ENCODE measurements at regions not wholly inside any gene's neighbourhood (a gene's known extent, or its start where the extent isn't known, plus 50 kb on each side); places are given as distances from the start of the nearest gene placed in this dataset.
"Not testable (repeated sequence)": the region's sequence is repeated elsewhere in the genome, so short reads cannot be mapped to it uniquely, and the experiment has no call there.

- no peak overlapping the region for H3K4me3 ChIP-seq (ENCODE audit: low read depth, low read length)
- TF ChIP-seq CTCF (IDR thresholded peaks at IDR 0.05; ENCODE audit: insufficient read depth, low read length, missing control alignments) = no peak
- POLR2A ChIA-PET = no interaction called here
- CTCF ChIA-PET = no interaction called here
- no peak for DNase-seq (ENCODE audit: low read depth, low spot score)
These were observed 237.2 kb upstream of the ID4 start for GRCh38 chr6:19599796-19600464.

GRCh38 chr6:19602434-19603013, 234.6 kb upstream of the ID4 start:
- CTCF ChIA-PET = no interaction called here
- no peak for TF ChIP-seq CTCF (IDR thresholded peaks at IDR 0.05; ENCODE audit: insufficient read depth, low read length, missing control alignments)
- POLR2A ChIA-PET = no interaction called here
- H3K4me3 ChIP-seq (ENCODE audit: low read depth, low read length) = no peak overlapping the region
- no peak for DNase-seq (ENCODE audit: low read depth, low spot score)

- CTCF ChIA-PET = no interaction called here
- no peak overlapping the region for H3K4me3 ChIP-seq (ENCODE audit: low read depth, low read length)
- POLR2A ChIA-PET = no interaction called here
- TF ChIP-seq CTCF (IDR thresholded peaks at IDR 0.05; ENCODE audit: insufficient read depth, low read length, missing control alignments) = no peak
- no peak for DNase-seq (ENCODE audit: low read depth, low spot score)
These were observed 233.4 kb upstream of the ID4 start for GRCh38 chr6:19603721-19604120.

GRCh38 chr6:19605624-19606023, 231.5 kb upstream of the ID4 start:
- POLR2A ChIA-PET = no interaction called here
- no peak overlapping the region for H3K4me3 ChIP-seq (ENCODE audit: low read depth, low read length)
- DNase-seq (ENCODE audit: low read depth, low spot score) = no peak
- CTCF ChIA-PET = no interaction called here
- TF ChIP-seq CTCF (IDR thresholded peaks at IDR 0.05; ENCODE audit: insufficient read depth, low read length, missing control alignments) = no peak

GRCh38 chr6:19608546-19608945, 228.6 kb upstream of the ID4 start:
- no peak for TF ChIP-seq CTCF (IDR thresholded peaks at IDR 0.05; ENCODE audit: insufficient read depth, low read length, missing control alignments)
- DNase-seq (ENCODE audit: low read depth, low spot score) = no peak
- no peak overlapping the region for H3K4me3 ChIP-seq (ENCODE audit: low read depth, low read length)
- POLR2A ChIA-PET = no interaction called here
- CTCF ChIA-PET = no interaction called here

- POLR2A ChIA-PET = no interaction called here
These were observed 227.1 kb upstream of the ID4 start for GRCh38 chr6:19609972-19610641.

GRCh38 chr6:19612672-19613466, 224.3 kb upstream of the ID4 start:
- CTCF ChIA-PET; H3K4me3 ChIP-seq (ENCODE audit: low read depth, low read length); POLR2A ChIA-PET; DNase-seq (ENCODE audit: low read depth, low spot score): not testable (repeated sequence)

More at GRCh38 chr6:19609972-19610641, 227.1 kb upstream of the ID4 start:
- no peak for DNase-seq (ENCODE audit: low read depth, low spot score)
- CTCF ChIA-PET = no interaction called here
- no peak for TF ChIP-seq CTCF (IDR thresholded peaks at IDR 0.05; ENCODE audit: insufficient read depth, low read length, missing control alignments)
- H3K4me3 ChIP-seq (ENCODE audit: low read depth, low read length) = no peak overlapping the region

Data from AG04449 (cell line).